OCI-LY3 (cell line): ENCODE measurements at regions not wholly inside any gene's neighbourhood (a gene's known extent, or its start where the extent isn't known, plus 50 kb on each side); places are given as distances from the start of the nearest gene placed in this dataset.
"Not testable (repeated sequence)": the region's sequence is repeated elsewhere in the genome, so short reads cannot be mapped to it uniquely, and the experiment has no call there.

Experiments used
- CTCF ChIP-seq: fragments of 200-600, 300-600 bp; sonication (generic); IDR thresholded peaks from 2 replicates; pipeline ENCODE4 v1.5.1; 2014; ENCODE audit warnings: antibody characterized with exemption, low read length, low read depth
- EZH2phosphoT487 ChIP-seq: fragments of 200-600 bp; shearing (Covaris generic); IDR thresholded peaks from 2 replicates; pipeline ENCODE4 v1.6.1; 2018; ENCODE audit warnings: antibody characterized with exemption, mixed run types, low read depth

DNA sequence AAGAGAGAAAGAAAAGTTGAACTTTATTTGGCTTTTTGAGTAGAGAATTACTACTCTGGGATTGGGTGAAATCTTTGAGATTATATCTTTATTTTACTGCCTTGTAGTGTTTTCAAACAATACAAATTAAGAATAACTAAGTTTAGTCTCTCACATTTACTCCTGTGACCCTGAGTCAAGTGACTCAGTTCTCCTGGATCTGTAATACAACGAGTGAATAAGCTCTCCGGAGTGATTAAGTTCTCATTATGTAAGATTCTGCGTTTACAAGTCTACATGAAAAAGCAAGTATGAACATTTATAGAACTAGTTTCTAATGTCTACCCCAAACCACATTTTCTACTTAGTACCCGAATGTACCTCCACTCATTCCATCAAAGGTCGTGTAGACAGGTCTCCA, 165.5 kb upstream of the FOLH1 start:
- not testable (repeated sequence) for TF ChIP-seq CTCF, EZH2phosphoT487
